SK-N-SH (cell line): ENCODE measurements at regions not wholly inside any gene's neighbourhood (a gene's known extent, or its start where the extent isn't known, plus 50 kb on each side); places are given as distances from the start of the nearest gene placed in this dataset.

Source experiments
- CTCF ChIA-PET: fragments of 300-600, 350-600 bp; formaldehyde crosslinking; extraction: SDS; loops from one replicate; lab custom pipeline; 2021; lab: Yijun Ruan, JAX
- POLR2A ChIA-PET: fragments of 350-600 bp; sonication (Branson Sonifier 250); formaldehyde crosslinking; extraction: SDS; loops from one replicate; lab custom pipeline; 2020; ENCODE audit warnings: antibody characterized with exemption, inconsistent platforms; lab: Yijun Ruan, JAX
- DNase-seq: peaks from one replicate; pipeline ENCODE4 v3.0.0; 2012
- H2AFZ ChIP-seq: fragments of 200-600 bp; sonication (generic); 2 replicates; pipeline ENCODE4 v1.8.1; 2016; ENCODE audit warnings: antibody characterized with exemption, mild to moderate bottlenecking, low read depth
- H3F3A ChIP-seq: fragments of 200-600 bp; sonication (generic); replicated peaks from 2 replicates; pipeline ENCODE3; 2016; ENCODE audit warnings: antibody characterized with exemption, mild to moderate bottlenecking; ENCODE audit not compliant: insufficient read depth
- H3K27ac ChIP-seq, 2 experiments: fragments of 200-500 bp in 1 of 2; fragments of 200-600 bp in 1 of 2; sonication (Bioruptor generic) in 1 of 2; sonication (generic), shearing (Covaris generic) in 1 of 2; 2 replicates each; pipeline versions ENCODE4 v1.5.1 to v1.6.1; 2014 to 2016; ENCODE audit warnings: low read depth in 2 of 2, inconsistent platforms in 1 of 2, low read length in 1 of 2, mild to moderate bottlenecking in 1 of 2, mixed read lengths in 1 of 2
- H3K27me3 ChIP-seq: fragments of 200-600 bp; sonication (generic), shearing (Covaris generic); 2 replicates; pipeline ENCODE4 v1.6.1; 2016; ENCODE audit warnings: mixed run types; ENCODE audit not compliant: insufficient read depth
- H3K36me3 ChIP-seq, 2 experiments: fragments of 200-500 bp in 1 of 2; fragments of 200-600 bp in 1 of 2; sonication (Bioruptor generic) in 1 of 2; sonication (generic) in 1 of 2; replicated peaks in 1 of 2; 2 replicates each; pipeline versions ENCODE3 to v1.5.1; 2014 to 2016; ENCODE audit warnings: low read length in 1 of 2, mild to moderate bottlenecking in 1 of 2; ENCODE audit not compliant: insufficient read depth in 2 of 2, control insufficient read depth in 1 of 2
- H3K4me1 ChIP-seq, 2 experiments: fragments of 200-500 bp in 1 of 2; fragments of 200-600 bp in 1 of 2; sonication (Bioruptor generic) in 1 of 2; sonication (generic), shearing (Covaris generic) in 1 of 2; 2 replicates each; pipeline versions ENCODE4 v1.5.1 to v1.6.1; 2014 to 2016; ENCODE audit warnings: low read depth in 1 of 2, low read length in 1 of 2, mixed run types in 1 of 2; ENCODE audit not compliant: insufficient read depth in 2 of 2, control insufficient read depth in 1 of 2
- H3K4me2 ChIP-seq: fragments of 200-600 bp; sonication (generic), shearing (Covaris generic); 2 replicates; pipeline ENCODE4 v1.6.1; 2017; ENCODE audit warnings: mixed run types
- H3K4me3 ChIP-seq, 2 experiments: fragments of 200-500 bp in 1 of 2; fragments of 200-600 bp in 1 of 2; sonication (Bioruptor generic) in 1 of 2; sonication (generic), shearing (Covaris generic) in 1 of 2; 2 replicates each; pipeline versions ENCODE4 v1.5.1 to v1.8.1; 2014 to 2016; ENCODE audit warnings: low read depth in 2 of 2, inconsistent platforms in 1 of 2, low read length in 1 of 2, mild to moderate bottlenecking in 1 of 2, mixed read lengths in 1 of 2, moderate library complexity in 1 of 2
- H3K79me2 ChIP-seq: fragments of 200-600 bp; sonication (generic); 2 replicates; pipeline ENCODE4 v1.8.1; 2017; ENCODE audit warnings: mild to moderate bottlenecking; ENCODE audit not compliant: insufficient read depth
- H3K9ac ChIP-seq: fragments of 200-600 bp; sonication (generic); 2 replicates; pipeline ENCODE4 v1.6.1; 2017; ENCODE audit warnings: mixed run types
- H3K9me2 ChIP-seq: fragments of 200-600 bp; sonication (generic); 2 replicates; pipeline ENCODE4 v1.6.1; 2017; ENCODE audit warnings: mixed run types
- H3K9me3 ChIP-seq: fragments of 200-600 bp; sonication (generic); 2 replicates; pipeline ENCODE4 v1.6.1; 2017; ENCODE audit warnings: mixed run types, mild to moderate bottlenecking, moderate library complexity
- H4K20me1 ChIP-seq: fragments of 200-600 bp; sonication (generic); 2 replicates; pipeline ENCODE4 v1.6.1; 2017; ENCODE audit warnings: mild to moderate bottlenecking, mixed run types; ENCODE audit not compliant: insufficient read depth
- CHD2 ChIP-seq: fragments of 150-350 bp; IDR thresholded peaks from 2 replicates; pipeline ENCODE4 v1.6.1; 2018; ENCODE audit warnings: low read length; ENCODE audit not compliant: partially characterized antibody
- EP300 ChIP-seq, 2 experiments: IDR thresholded peaks; 2 replicates each; pipeline versions ENCODE4 v1.4.0 to v1.6.1; 2012; ENCODE audit warnings: borderline replicate concordance in 1 of 2, low read depth in 1 of 2, low read length in 1 of 2
- FOSL2 ChIP-seq: IDR thresholded peaks from 2 replicates; pipeline ENCODE4 v1.4.0; 2012; ENCODE audit warnings: low read depth, mild to moderate bottlenecking, moderate library complexity, borderline replicate concordance
- FOXJ3 ChIP-seq: sonication (generic); formaldehyde crosslinking; IDR thresholded peaks from 2 replicates; pipeline ENCODE4 v1.5.1; 2020; ENCODE audit warnings: mild to moderate bottlenecking, missing genetic modification reagents
- FOXM1 ChIP-seq: IDR thresholded peaks from 2 replicates; pipeline ENCODE4 v1.4.0; 2012; ENCODE audit warnings: low read depth, mild to moderate bottlenecking
- MAX ChIP-seq: IDR thresholded peaks from 2 replicates; pipeline ENCODE4 v1.4.0; 2012; ENCODE audit warnings: low read depth
- MEF2A ChIP-seq: IDR thresholded peaks from 2 replicates; pipeline ENCODE4 v1.4.0; 2012; ENCODE audit warnings: low read depth, borderline replicate concordance
- NFIC ChIP-seq: IDR thresholded peaks from 2 replicates; pipeline ENCODE4 v1.4.0; 2012; ENCODE audit warnings: borderline replicate concordance
- RAD21 ChIP-seq: IDR thresholded peaks from 2 replicates; pipeline ENCODE4 v1.6.1; 2012; ENCODE audit warnings: mild to moderate bottlenecking, low read length
- RCOR1 ChIP-seq: fragments of 150-350 bp; IDR thresholded peaks from 2 replicates; pipeline ENCODE4 v1.6.1; 2017; ENCODE audit warnings: antibody characterized with exemption, low read length
- SIN3A ChIP-seq: IDR thresholded peaks from 2 replicates; pipeline ENCODE4 v1.6.1; 2012; ENCODE audit warnings: low read depth, mild to moderate bottlenecking, low read length, moderate library complexity, borderline replicate concordance
- TCF12 ChIP-seq: IDR thresholded peaks from 2 replicates; pipeline ENCODE4 v1.4.0; 2012
- USF1 ChIP-seq: IDR thresholded peaks from 2 replicates; pipeline ENCODE4 v1.4.0; 2012; ENCODE audit warnings: low read depth, borderline replicate concordance
- WGBS: methylation state at CpG from one replicate; pipeline ENCODE4 v1.1.6; 2017; ENCODE audit warnings: low lambda C conversion rate; 5-methylcytosine and 5-hydroxymethylcytosine counted together
- TF ChIP-seq, protein P1 (sequence below): fragments of 150-350 bp; IDR thresholded peaks from 2 replicates; pipeline ENCODE4 v1.6.1; 2016; ENCODE audit warnings: mild to moderate bottlenecking, low read depth, low read length
- TF ChIP-seq, protein P2 (sequence below): fragments of 200-600 bp; sonication (generic); IDR thresholded peaks from 2 replicates; pipeline ENCODE4 v1.6.1; 2017; ENCODE audit warnings: antibody characterized with exemption, mild to moderate bottlenecking, moderate library complexity
- TF ChIP-seq, protein P3 (sequence below): IDR thresholded peaks from 2 replicates; pipeline ENCODE4 v1.6.1; 2012; ENCODE audit warnings: mild to moderate bottlenecking, low read depth, low read length, moderate library complexity

- TF ChIP-seq MAX (no peak), SIN3A (no peak), MEF2A (no peak), FOXJ3 (CRISPR knock-in tag) (no peak), EP300 (IDR thresholded peaks at IDR 0.05; ENCODE audit: borderline replicate concordance in 1 of 2, low read depth in 1 of 2, low read length in 1 of 2) (no peak), RAD21 (no peak)
- TF ChIP-seq, protein P1, sequence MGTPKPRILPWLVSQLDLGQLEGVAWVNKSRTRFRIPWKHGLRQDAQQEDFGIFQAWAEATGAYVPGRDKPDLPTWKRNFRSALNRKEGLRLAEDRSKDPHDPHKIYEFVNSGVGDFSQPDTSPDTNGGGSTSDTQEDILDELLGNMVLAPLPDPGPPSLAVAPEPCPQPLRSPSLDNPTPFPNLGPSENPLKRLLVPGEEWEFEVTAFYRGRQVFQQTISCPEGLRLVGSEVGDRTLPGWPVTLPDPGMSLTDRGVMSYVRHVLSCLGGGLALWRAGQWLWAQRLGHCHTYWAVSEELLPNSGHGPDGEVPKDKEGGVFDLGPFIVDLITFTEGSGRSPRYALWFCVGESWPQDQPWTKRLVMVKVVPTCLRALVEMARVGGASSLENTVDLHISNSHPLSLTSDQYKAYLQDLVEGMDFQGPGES: no peak
These were observed 252.6 kb downstream of the LTN1 start (continued) for GRCh38 chr21:28740125-28740524.

DNA sequence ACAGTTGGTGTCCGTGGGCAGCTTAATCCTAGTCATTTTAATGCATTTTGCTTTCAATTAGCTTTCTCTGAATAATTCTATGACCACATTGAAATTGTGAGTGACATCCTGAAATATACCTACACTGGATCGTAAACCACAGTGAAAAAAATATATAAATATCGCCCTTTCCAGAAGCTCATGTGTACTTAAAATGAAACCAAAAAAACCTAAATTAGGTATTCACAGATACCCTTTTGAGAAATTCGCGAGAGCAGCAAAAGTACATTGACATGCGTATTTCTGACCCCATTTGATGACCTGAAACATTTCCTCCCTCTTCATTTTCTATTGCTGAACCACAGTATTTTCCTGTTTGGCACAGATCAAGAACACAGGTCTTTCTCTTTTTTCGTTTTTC lies 253.8 kb downstream of the LTN1 start:
- CTCF ChIA-PET: interaction anchor here (0.8 to 2.1 kb wide), 3 partner anchors 10 to 1888 kb away, joined by 3 to 6 read pairs (median 3); no protein-coding TSS in a partner anchor
- Histone ChIP-seq H3K79me2 (no peaks in the 10 kb centered on the region), H3K9ac (no peak overlapping the region), H3K27me3 (no peaks in the 10 kb centered on the region), H3K27ac (no peak overlapping the region), H2AFZ (no peak overlapping the region), H3F3A (no peaks in the 10 kb centered on the region), H3K4me3 (no peak overlapping the region), H4K20me1 (no peaks in the 10 kb centered on the region), H3K9me3 (no peaks in the 10 kb centered on the region), H3K4me2 (no peak overlapping the region), H3K4me1 (peaks cover 0 to 2% of the 10 kb centered on the region in 2 experiments; a peak in 2 of 4 replicates), H3K9me2 (no peaks in the 10 kb centered on the region), H3K36me3 (no peaks in the 10 kb centered on the region)
- POLR2A ChIA-PET: no interaction called here
- WGBS: 86% methylated on average over 7 of the region's 7 CpGs
- no peak for DNase-seq
- no peak for TF ChIP-seq FOXM1
- TF ChIP-seq RCOR1: no peak
- TF ChIP-seq RAD21: no peak
- TF ChIP-seq, protein P2, sequence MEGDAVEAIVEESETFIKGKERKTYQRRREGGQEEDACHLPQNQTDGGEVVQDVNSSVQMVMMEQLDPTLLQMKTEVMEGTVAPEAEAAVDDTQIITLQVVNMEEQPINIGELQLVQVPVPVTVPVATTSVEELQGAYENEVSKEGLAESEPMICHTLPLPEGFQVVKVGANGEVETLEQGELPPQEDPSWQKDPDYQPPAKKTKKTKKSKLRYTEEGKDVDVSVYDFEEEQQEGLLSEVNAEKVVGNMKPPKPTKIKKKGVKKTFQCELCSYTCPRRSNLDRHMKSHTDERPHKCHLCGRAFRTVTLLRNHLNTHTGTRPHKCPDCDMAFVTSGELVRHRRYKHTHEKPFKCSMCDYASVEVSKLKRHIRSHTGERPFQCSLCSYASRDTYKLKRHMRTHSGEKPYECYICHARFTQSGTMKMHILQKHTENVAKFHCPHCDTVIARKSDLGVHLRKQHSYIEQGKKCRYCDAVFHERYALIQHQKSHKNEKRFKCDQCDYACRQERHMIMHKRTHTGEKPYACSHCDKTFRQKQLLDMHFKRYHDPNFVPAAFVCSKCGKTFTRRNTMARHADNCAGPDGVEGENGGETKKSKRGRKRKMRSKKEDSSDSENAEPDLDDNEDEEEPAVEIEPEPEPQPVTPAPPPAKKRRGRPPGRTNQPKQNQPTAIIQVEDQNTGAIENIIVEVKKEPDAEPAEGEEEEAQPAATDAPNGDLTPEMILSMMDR: no peak
- TF ChIP-seq NFIC: no peak
- no peak for TF ChIP-seq TCF12
- TF ChIP-seq CHD2: no peak
- TF ChIP-seq FOSL2: no peak

DNA sequence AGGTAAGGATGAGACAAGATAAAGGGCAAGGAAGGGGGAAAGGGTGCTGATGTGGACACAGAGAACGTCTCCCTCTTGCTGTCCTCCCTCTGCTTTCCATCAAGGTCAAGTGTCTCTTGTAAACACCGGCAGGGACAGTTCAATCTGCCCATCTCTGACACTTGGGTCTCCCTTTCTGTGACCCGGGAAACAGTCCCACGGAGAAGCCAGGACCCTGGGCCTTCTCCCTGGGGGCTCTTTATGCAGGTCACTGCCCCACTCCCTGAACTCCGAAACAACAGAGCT lies 254.3 kb downstream of the LTN1 start:
- Histone ChIP-seq H4K20me1 (no peaks in the 10 kb centered on the region), H3K79me2 (no peaks in the 10 kb centered on the region), H3K9me2 (no peaks in the 10 kb centered on the region), H3K4me1 (peaks cover 0 to 2% of the 10 kb centered on the region in 2 experiments; a peak in 2 of 4 replicates), H3F3A (no peaks in the 10 kb centered on the region), H3K27me3 (no peaks in the 10 kb centered on the region), H3K9ac (no peak overlapping the region), H3K4me2 (no peak overlapping the region), H2AFZ (no peak overlapping the region), H3K4me3 (no peak overlapping the region), H3K36me3 (no peaks in the 10 kb centered on the region), H3K27ac (peak overlapping the region in 1 of 2 experiments; percentile 4; a peak in 1 of 4 replicates), H3K9me3 (no peaks in the 10 kb centered on the region)
- 90% methylated on average over 5 of the region's 5 CpGs for WGBS
- POLR2A ChIA-PET: no interaction called here
- DNase-seq: no peak
- CTCF ChIA-PET: interaction anchor here (0.8 to 2.1 kb wide), 5 partner anchors 9 to 1893 kb away, joined by 3 to 6 read pairs (median 3); no protein-coding TSS in a partner anchor
- TF ChIP-seq, protein P3, sequence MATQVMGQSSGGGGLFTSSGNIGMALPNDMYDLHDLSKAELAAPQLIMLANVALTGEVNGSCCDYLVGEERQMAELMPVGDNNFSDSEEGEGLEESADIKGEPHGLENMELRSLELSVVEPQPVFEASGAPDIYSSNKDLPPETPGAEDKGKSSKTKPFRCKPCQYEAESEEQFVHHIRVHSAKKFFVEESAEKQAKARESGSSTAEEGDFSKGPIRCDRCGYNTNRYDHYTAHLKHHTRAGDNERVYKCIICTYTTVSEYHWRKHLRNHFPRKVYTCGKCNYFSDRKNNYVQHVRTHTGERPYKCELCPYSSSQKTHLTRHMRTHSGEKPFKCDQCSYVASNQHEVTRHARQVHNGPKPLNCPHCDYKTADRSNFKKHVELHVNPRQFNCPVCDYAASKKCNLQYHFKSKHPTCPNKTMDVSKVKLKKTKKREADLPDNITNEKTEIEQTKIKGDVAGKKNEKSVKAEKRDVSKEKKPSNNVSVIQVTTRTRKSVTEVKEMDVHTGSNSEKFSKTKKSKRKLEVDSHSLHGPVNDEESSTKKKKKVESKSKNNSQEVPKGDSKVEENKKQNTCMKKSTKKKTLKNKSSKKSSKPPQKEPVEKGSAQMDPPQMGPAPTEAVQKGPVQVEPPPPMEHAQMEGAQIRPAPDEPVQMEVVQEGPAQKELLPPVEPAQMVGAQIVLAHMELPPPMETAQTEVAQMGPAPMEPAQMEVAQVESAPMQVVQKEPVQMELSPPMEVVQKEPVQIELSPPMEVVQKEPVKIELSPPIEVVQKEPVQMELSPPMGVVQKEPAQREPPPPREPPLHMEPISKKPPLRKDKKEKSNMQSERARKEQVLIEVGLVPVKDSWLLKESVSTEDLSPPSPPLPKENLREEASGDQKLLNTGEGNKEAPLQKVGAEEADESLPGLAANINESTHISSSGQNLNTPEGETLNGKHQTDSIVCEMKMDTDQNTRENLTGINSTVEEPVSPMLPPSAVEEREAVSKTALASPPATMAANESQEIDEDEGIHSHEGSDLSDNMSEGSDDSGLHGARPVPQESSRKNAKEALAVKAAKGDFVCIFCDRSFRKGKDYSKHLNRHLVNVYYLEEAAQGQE: no peak
- TF ChIP-seq FOXJ3 (CRISPR knock-in tag): no peak
- TF ChIP-seq, protein P2: no peak
- TF ChIP-seq USF1: no peak
